Fibroblast of pulmonary artery (primary cell): ENCODE measurements at regions not wholly inside any gene's neighbourhood (a gene's known extent, or its start where the extent isn't known, plus 50 kb on each side); places are given as distances from the start of the nearest gene placed in this dataset.
A peak's percentile ranks its signal among the peaks of the same experiment; 100 is the strongest.

ENCODE experiments used
- DNase-seq: peaks from one replicate; pipeline ENCODE4 v3.0.0-alpha.2; 2010; ENCODE audit warnings: low read depth
- H3K4me3 ChIP-seq: replicated peaks from 2 replicates; pipeline ENCODE4 v1.5.1; 2011; ENCODE audit warnings: low read depth, mild to moderate bottlenecking, control low read depth, low read length, moderate library complexity
- TF ChIP-seq, protein P1 (sequence below): IDR thresholded peaks from 2 replicates; pipeline ENCODE4 v1.5.1; 2011; ENCODE audit warnings: mild to moderate bottlenecking, control low read depth, low read length, inconsistent platforms; ENCODE audit errors: missing control alignments

- DNase-seq, result no peak
- no peak overlapping the region for H3K4me3 ChIP-seq
- TF ChIP-seq, protein P1, sequence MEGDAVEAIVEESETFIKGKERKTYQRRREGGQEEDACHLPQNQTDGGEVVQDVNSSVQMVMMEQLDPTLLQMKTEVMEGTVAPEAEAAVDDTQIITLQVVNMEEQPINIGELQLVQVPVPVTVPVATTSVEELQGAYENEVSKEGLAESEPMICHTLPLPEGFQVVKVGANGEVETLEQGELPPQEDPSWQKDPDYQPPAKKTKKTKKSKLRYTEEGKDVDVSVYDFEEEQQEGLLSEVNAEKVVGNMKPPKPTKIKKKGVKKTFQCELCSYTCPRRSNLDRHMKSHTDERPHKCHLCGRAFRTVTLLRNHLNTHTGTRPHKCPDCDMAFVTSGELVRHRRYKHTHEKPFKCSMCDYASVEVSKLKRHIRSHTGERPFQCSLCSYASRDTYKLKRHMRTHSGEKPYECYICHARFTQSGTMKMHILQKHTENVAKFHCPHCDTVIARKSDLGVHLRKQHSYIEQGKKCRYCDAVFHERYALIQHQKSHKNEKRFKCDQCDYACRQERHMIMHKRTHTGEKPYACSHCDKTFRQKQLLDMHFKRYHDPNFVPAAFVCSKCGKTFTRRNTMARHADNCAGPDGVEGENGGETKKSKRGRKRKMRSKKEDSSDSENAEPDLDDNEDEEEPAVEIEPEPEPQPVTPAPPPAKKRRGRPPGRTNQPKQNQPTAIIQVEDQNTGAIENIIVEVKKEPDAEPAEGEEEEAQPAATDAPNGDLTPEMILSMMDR, result no peak
Observed at GRCh38 chr2:191476901-191477300, 201.0 kb upstream of the NABP1 start.

GRCh38 chr2:191478799-191479679 is 198.9 kb upstream of the NABP1 start:
- H3K4me3 ChIP-seq, result no peak overlapping the region
- TF ChIP-seq, protein P1, result no peak

GRCh38 chr2:191479680-191480023 is 198.3 kb upstream of the NABP1 start:
- TF ChIP-seq, protein P1, result no peak
- no peak overlapping the region for H3K4me3 ChIP-seq
- DNase-seq, result no peak

More at GRCh38 chr2:191478799-191479679, 198.9 kb upstream of the NABP1 start:
- peak; percentile 77 for DNase-seq

GRCh38 chr2:191481305-191482070 is 196.4 kb upstream of the NABP1 start:
- H3K4me3 ChIP-seq, result no peak overlapping the region
- peak; percentile 68 for DNase-seq
- TF ChIP-seq, protein P1, result no peak

- TF ChIP-seq, protein P1, result no peak
- no peak overlapping the region for H3K4me3 ChIP-seq
- DNase-seq, result no peak
Observed at GRCh38 chr2:191483117-191483516, 194.8 kb upstream of the NABP1 start.

- H3K4me3 ChIP-seq, result no peak overlapping the region
- DNase-seq, result peak; percentile 89
- TF ChIP-seq, protein P1, result no peak
Observed at GRCh38 chr2:191486584-191487320, 191.2 kb upstream of the NABP1 start.
